ENCODE measurements at regions not wholly inside any gene's neighbourhood (a gene's known extent, or its start where the extent isn't known, plus 50 kb on each side); places are given as distances from the start of the nearest gene placed in this dataset.

- no peak overlapping the region for H3K4me3 ChIP-seq (ENCODE audit: insufficient read depth, low read length)
- no peaks in the 10 kb centered on the region for H4K20me1 ChIP-seq (ENCODE audit: insufficient read depth, low read length)
- no peak for DNase-seq (ENCODE audit: insufficient read length, low spot score, missing footprints)
- TF ChIP-seq CTCF (IDR thresholded peaks at IDR 0.05; ENCODE audit: extremely low read depth, low read depth, low read length) = no peak
- H3K4me2 ChIP-seq (ENCODE audit: insufficient read depth, low read length) = no peak overlapping the region
- no peak overlapping the region for H2AFZ ChIP-seq (ENCODE audit: low read length)
- H3K27ac ChIP-seq (ENCODE audit: low read depth, low read length) = no peak overlapping the region
- H3K79me2 ChIP-seq (ENCODE audit: insufficient read depth, low read length) = no peaks in the 10 kb centered on the region
- H3K36me3 ChIP-seq (ENCODE audit: insufficient read depth, low read length) = no peaks in the 10 kb centered on the region
- peaks cover 15% of the 10 kb centered on the region for H3K4me1 ChIP-seq (ENCODE audit: insufficient read depth, low read length)
- no peaks in the 10 kb centered on the region for H3K27me3 ChIP-seq (ENCODE audit: insufficient read depth, low read length)
- H3K9me3 ChIP-seq (ENCODE audit: low read depth, low read length) = no peaks in the 10 kb centered on the region
Measured at GRCh38 chr1:213324859-213325258, 273.8 kb downstream of the RPS6KC1 start.

DNA sequence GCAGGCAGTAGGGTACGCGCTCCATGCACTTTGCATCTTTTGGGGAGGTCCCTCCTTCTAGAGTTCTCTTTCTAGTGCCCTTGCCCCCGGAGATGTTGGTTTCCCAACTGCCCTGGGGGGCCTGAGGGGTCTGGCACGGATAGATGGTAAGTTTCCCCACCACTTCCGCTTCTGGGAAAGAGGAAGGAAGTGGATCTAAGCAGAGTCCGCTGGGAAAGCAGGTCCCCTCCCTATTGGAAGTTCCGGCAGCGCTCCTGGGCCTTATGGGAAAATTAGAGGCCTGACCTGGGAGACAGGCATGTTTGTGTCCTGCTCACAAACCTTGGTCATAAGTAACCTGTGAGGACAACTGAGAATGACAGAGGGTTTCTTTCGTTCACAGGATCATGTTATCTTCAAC is 274.4 kb downstream of the RPS6KC1 start:
- peak overlapping the region; percentile 33 for H2AFZ ChIP-seq (ENCODE audit: low read length)
- H3K4me2 ChIP-seq (ENCODE audit: insufficient read depth, low read length) = no peak overlapping the region
- DNase-seq (ENCODE audit: insufficient read length, low spot score, missing footprints) = no peak
- no peaks in the 10 kb centered on the region for H3K27me3 ChIP-seq (ENCODE audit: insufficient read depth, low read length)
- H4K20me1 ChIP-seq (ENCODE audit: insufficient read depth, low read length) = no peaks in the 10 kb centered on the region
- peaks cover 15% of the 10 kb centered on the region for H3K4me1 ChIP-seq (ENCODE audit: insufficient read depth, low read length)
- H3K9me3 ChIP-seq (ENCODE audit: low read depth, low read length) = no peaks in the 10 kb centered on the region
- no peak for TF ChIP-seq CTCF (IDR thresholded peaks at IDR 0.05; ENCODE audit: extremely low read depth, low read depth, low read length)
- no peak overlapping the region for H3K27ac ChIP-seq (ENCODE audit: low read depth, low read length)
- H3K4me3 ChIP-seq (ENCODE audit: insufficient read depth, low read length) = no peak overlapping the region
- no peaks in the 10 kb centered on the region for H3K79me2 ChIP-seq (ENCODE audit: insufficient read depth, low read length)
- H3K36me3 ChIP-seq (ENCODE audit: insufficient read depth, low read length) = no peaks in the 10 kb centered on the region

DNA sequence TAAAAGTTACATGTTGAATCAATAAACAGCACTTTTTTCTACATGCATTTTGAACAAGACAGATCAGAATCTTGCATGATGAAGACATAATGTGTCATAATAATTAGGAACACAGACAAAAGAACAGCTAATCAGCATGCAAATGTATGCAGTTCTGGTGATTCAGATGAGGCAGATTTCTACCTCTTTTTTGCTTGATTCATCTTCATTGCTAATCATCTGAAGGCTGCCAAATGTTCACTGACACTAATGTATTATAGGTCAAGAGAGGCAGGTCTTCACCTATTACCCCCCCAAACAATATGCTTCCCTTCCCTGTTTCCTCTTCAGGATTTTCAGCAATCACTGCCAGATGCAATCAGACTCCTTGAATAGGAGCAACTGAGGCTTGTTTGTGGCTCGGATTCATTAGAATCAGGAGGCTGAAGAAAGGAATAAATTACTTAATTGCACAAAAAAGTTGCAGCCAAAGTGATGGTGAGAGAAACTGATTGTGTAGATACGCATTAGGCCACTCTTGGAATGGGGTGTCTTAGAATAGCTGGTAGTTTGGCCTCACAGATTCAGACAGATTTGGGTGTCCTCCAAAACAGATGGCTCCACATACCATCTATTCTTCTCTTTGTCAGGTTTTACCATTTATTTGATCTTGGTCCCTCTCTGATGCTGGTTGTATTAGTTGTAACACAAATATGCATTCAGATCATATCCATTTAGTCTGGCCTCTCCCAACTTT is 275.4 kb downstream of the RPS6KC1 start:
- Histone ChIP-seq H4K20me1 (ENCODE audit: insufficient read depth, low read length) (no peaks in the 10 kb centered on the region), H3K79me2 (ENCODE audit: insufficient read depth, low read length) (no peaks in the 10 kb centered on the region), H3K9me3 (ENCODE audit: low read depth, low read length) (no peaks in the 10 kb centered on the region), H2AFZ (ENCODE audit: low read length) (no peak overlapping the region), H3K4me2 (ENCODE audit: insufficient read depth, low read length) (peak overlapping the region; percentile 54), H3K4me3 (ENCODE audit: insufficient read depth, low read length) (no peak overlapping the region), H3K27me3 (ENCODE audit: insufficient read depth, low read length) (no peaks in the 10 kb centered on the region), H3K4me1 (ENCODE audit: insufficient read depth, low read length) (peaks cover 15% of the 10 kb centered on the region), H3K27ac (ENCODE audit: low read depth, low read length) (no peak overlapping the region), H3K36me3 (ENCODE audit: insufficient read depth, low read length) (no peaks in the 10 kb centered on the region)
- DNase-seq (ENCODE audit: insufficient read length, low spot score, missing footprints) = no peak
- TF ChIP-seq CTCF (IDR thresholded peaks at IDR 0.05; ENCODE audit: extremely low read depth, low read depth, low read length) = no peak

GRCh38 chr1:213327017-213327667 is 276.1 kb downstream of the RPS6KC1 start:
- no peaks in the 10 kb centered on the region for H3K36me3 ChIP-seq (ENCODE audit: insufficient read depth, low read length)
- H3K79me2 ChIP-seq (ENCODE audit: insufficient read depth, low read length) = no peaks in the 10 kb centered on the region
- peak overlapping the region; percentile 54 for H3K4me2 ChIP-seq (ENCODE audit: insufficient read depth, low read length)
- no peak for TF ChIP-seq CTCF (IDR thresholded peaks at IDR 0.05; ENCODE audit: extremely low read depth, low read depth, low read length)
- peak overlapping the region; percentile 35 for H3K27ac ChIP-seq (ENCODE audit: low read depth, low read length)
- H3K4me3 ChIP-seq (ENCODE audit: insufficient read depth, low read length) = peak overlapping the region; percentile 7
- peaks cover 15% of the 10 kb centered on the region for H3K4me1 ChIP-seq (ENCODE audit: insufficient read depth, low read length)
- peak overlapping the region; percentile 4 for H2AFZ ChIP-seq (ENCODE audit: low read length)
- no peaks in the 10 kb centered on the region for H3K27me3 ChIP-seq (ENCODE audit: insufficient read depth, low read length)
- no peaks in the 10 kb centered on the region for H4K20me1 ChIP-seq (ENCODE audit: insufficient read depth, low read length)
- H3K9me3 ChIP-seq (ENCODE audit: low read depth, low read length) = no peaks in the 10 kb centered on the region
- DNase-seq (ENCODE audit: insufficient read length, low spot score, missing footprints) = peak; percentile 39
